ENCODE measurements at regions not wholly inside any gene's neighbourhood (a gene's known extent, or its start where the extent isn't known, plus 50 kb on each side); places are given as distances from the start of the nearest gene placed in this dataset.

DNA sequence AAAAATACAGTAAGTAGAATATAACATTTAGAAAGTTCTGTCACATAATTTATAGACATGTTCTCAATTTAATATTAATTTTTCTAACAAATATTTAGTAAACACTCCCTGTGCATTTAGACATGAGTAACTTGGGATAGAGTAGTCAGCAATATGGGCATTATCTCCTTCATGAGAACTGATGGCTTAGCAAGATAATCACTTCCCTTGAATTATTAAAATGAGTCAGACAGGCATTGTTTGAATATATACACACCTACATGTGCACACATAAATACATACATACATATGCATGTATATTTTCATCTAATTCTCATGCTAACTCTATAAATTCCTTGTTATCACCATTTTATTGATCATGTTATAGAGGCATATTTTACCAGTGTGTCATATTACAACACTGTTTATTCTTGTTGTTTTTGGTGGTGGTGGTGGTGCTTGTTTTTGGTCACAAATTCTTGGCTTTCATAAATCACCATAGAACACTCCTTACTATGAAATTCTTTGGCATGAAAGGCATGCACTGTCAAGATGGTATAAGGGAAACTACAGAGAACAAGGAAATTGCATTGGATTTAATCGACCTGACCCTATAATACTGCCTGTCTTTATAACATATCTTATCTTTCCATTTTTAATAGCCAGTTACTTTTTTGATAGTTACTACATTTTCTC, 434.5 kb upstream of the MANEA start:
- DNase-seq = no peak

DNA sequence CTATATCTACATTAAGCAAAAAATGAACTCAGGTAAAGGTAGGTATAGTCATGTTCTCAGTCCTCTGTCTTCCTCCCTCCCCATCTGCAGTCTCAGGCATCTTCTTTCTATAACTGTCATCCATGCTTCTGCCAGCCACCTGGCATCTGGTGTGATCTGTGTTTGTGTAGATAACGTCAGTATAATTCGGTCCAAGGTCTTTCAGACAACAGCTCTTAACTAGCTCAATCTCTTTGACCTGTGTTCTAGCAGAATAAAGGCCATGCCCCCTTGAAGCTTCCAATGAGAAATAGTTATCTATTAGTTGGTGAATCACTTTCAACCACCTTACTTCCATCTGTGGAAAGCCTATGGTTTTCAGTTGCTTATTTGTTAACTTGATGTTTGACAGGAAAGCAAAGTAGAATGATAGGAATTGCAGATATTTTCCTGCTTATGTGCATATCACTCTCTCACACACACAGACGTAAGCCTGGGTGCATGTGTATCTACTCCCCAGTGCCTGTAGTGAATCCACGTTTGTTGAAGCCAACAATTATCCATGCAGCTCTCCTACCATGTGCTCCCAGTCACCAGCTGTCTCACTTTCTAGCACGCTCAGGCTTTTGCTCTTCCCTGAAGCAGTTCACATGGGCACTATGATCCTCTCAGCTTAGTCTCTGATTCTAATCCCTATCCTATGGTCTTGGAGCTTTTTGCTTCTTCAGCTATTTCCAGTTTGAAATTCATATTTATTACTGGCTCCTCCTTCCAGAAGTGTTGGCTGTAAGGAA, 433.7 kb upstream of the MANEA start:
- DNase-seq = no peak

DNA sequence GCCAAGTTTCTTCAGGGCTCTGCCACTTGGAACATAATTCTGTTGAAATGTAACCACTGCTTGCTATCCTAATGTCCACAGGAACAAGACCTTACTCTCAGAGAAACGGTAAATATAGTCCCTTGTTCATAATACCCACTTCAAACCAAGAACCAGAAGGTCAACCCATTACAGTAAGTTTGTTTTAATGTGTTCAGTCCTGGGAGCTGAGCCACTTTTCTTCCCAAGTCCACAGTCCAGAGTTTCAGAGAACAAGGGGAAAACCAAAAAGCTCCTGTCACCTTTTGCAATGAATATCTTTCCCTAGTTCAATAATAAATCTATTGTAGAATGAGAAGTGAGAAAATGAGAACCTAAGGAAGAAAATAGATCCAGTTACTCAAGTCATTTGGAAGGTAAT, 431.9 kb upstream of the MANEA start:
- DNase-seq = no peak

DNA sequence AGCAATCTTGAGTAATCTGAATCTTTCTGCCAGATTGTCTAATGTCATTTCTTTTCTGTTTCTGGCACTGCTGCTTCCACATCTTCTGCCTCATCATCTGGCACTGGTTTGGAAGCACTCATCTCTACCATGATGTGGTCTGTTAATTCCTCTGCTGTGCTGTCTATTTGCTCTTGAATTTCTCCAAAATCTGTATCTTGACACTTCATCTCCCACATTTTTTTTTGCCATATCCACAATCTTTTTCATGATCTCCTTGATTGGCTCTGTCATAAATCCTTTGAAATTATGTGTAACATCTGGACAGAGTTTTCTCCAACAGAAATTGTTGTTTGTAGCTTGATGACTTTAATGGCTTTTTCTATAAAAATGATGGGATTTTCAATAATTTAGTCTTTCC, 417.8 kb upstream of the MANEA start:
- DNase-seq = no peak

DNA sequence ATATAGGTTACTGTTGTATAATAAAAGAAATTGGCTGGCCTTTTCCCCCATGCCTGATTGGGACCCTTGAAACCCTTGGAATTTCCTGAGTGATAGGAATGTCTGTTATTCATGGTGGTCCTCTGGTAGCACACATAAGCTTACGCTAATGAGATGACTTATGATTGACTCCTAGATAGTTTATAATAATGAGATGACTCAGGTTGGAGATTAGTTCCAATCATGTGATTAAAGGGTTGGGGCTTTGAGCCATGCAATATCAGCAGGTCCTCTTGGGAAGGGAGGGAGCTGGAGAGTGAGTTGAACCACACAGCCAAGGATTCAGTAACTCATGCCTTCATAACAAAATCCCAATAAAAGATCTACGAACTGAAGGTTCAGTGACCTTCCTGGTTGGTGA, 407.6 kb upstream of the MANEA start:
- DNase-seq = no peak

DNA sequence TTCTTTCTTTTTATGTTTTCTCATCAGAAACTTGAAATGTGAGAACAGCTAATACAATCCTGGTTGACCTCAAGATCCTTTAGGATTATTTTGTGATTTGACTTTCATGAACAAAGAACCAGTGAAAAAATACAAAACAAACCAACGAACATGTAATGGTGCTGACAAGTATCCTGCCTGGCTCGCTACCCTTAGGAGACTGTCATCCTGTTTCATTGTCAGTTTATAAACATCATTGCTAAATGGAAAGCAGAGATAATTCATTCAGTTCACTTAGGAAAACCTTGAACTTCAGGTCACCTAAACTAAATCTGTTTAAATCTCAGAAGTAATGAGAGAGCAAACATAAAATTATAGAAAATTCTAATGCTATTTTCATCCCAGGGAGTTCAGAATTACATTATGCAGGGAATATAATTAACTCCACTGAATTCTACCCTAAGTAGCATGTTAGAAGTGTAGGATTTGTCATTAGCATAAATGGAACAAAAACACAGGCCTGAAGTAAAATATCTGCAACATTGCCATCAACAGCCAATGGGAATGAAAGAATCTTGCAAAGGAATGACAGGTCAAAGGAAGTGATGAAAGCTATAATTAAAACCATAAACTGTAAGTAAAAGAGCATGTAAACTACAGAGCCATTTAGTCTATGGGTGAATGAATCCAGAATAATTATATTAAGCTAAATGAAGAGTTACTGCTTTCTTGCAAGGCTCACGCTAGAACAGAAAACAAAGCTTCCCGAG, 401.2 kb upstream of the MANEA start:
- no peak for DNase-seq

DNA sequence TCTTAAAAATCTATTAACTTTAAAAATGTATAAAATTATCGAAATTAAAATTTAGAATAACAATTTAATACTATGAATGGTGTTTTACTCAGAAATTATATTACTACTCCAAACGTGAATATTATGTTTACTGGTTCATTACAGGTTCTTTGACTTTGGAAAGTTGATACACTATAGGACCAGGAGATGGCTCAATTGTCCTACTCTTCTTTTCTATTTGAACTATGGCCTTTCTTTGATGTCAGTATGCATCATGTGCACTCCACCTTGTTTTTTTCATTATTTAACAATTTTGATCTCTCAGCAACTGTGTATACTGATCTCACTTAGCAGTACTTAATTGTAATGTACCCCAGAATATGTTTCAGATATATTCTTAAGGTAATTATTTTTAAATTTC, 391.5 kb upstream of the MANEA start:
- no peak for DNase-seq

DNA sequence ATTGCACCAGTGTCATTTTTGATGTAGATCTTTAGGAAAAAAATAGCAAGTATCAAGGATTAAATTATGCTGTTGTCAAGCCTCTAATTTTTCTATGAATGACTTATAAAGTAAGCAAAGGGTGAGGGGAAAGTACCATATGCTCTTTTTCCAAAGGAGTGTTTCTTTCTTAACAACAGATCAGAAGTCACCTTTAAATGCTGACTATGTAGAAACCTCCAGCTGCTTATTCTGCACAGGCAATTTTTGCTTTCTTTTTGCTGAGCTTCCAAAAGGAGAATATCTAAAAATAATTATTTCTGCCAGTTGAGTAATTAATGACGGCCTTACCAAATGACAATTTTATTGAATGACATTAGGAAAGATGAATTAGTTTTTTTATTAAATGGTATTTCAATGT, 390.6 kb upstream of the MANEA start:
- DNase-seq = no peak

DNA sequence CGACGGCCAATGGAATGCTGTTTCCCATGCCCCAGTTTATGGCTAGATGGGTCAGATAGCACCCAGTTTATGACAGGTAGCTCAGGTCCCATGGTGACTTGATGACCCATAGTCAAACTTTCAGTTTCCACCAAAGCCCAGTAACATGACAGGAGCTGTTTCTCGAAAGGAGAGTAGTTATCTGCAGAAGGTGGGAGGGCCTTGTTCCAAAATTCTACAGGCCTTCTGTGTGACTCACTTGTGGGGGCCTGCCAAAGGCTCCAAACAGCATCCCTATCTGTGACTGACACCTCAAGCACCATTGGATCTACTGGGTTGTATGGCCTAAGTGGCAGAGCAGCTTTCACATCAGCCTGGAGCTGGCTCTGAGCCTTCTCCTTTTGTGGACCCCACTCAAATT, 379.7 kb upstream of the MANEA start:
- no peak for DNase-seq

DNA sequence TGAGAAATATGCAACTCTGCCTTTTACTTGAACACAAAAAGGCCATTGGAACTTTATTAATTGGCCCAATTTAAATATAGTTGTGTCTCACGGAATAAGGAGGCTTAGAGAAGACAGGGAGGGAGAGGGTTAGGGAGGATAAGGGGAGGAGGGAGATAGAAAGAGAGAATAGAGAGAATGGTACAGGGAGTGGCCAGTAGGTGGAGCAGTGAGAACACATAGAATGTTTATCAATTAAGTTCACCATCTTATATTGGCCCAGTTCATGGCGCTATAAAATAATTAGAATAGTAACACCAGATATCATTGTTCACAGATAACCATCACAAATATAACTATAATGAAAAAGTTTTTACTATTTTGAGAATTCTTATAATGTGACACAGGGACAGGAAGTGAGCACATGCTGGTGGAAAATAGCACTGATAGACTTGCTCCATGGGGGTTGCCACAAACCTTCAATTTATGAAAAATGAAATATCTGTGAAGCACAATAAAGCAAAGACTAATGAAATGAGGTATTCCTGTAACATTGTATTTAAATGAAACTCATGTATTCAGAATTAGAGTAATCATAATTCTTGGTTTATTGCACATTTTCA, 374.1 kb upstream of the MANEA start:
- peak; percentile 9 for DNase-seq

DNA sequence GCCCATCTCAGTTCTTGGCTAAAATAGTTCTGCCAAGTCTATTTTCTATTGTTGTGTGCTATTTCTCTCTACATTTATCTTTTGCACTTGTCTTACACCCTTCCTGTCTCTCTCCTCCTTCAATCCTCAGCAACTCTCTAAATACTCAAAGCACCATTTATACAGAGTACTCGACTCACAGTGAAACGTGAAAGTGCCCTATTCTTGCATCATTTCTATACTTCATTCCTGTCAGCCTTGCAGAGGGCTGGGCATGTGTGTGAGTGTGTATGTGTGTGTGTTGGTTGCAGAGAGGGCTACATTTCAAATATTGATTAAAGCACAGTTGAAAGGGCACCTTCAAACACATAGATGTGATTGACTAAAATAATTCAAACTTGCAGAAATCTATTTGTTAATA, 373.2 kb upstream of the MANEA start:
- DNase-seq = no peak

DNA sequence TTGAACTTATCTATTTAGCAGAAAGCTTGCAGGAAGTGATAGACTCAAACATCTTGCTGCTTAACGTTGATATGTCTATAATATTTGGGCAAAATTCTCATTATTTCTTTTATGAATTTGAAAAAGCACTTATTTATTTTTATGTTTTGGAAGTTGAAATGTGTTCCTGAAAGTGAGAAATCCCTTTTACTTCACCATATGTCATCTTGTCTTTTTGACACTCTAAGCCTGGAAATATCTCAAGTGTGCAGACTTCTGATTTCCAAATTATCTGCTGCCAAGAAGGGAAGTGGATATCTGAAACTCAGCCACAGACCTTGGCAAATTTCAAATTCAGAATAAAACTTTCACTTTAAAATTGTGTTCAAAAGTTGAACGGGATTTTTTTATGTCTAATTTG, 368.7 kb upstream of the MANEA start:
- DNase-seq = no peak

DNA sequence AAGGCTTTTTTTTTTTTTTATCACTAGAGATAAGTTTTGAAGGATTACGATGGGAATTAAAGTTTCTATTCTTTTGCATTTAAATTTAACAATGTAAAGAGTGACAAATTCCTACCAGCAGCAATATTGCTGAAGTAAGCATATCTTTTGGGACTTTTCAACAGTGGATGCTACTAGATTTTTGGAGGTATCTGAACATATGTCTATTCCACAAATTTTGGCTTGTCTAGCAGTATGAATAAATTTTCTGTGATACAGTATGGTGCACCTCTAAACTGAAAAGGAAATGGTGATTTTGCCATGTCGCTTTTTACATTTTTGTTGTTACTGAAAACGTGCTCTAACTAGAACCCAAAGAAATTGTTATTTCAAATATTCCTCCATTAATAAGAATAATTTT, 368.3 kb upstream of the MANEA start:
- no peak for DNase-seq

DNA sequence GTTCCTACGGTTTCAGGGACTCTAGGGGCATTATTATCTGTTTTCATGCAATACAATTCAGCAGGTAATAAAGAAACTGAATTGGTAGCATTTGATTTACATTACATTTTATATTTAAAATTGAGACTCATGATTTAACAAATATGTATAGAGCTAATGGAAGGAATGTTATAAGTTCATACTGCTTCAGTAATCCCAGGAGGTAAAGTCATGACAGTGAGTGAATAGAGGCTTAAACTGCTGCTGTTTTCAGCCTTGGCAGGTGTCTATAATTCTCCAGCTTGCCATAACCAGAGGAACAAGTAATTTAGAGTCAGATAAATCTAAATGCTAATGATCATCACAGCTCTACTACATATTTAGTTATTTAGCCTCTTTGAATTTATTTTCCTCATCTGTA, 360.8 kb upstream of the MANEA start:
- DNase-seq = no peak

DNA sequence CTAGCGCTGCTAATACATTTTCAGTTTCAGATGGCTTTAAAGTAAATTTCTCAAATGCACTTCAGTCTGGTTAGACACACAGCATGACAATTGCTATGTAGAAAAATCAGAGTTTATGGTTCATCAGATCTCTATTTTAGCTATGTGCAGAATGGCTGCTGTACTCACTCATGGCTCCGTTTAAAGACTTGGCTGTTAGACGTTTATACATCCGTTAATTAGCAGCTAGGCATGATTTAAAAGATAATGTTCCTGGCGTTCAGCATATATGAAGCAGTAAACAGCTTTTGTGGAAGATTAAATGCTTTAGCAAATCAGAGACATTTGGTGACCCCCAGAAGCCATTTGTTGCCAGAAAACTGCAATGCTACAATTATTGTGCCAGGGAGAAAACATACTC, 350.0 kb upstream of the MANEA start:
- no peak for DNase-seq

DNA sequence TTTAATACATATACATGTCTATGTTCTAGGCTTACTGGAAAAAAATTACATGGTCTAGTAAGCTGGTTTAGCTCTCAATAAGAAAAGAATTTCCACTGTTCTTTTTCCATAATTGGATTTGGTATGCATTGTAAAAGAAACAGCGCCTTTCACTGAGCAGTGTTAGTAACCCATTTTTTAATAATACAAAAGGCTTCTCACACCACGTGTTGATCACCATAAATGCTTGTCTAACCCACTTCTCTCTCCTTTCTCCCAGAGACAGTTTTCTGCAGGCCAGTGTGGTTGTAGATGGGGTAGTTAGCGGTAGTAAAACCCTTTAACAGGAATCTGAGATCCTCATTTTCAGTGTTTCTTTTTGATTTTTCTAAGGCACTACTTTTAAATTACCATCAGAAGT, 348.7 kb upstream of the MANEA start:
- DNase-seq = no peak

DNA sequence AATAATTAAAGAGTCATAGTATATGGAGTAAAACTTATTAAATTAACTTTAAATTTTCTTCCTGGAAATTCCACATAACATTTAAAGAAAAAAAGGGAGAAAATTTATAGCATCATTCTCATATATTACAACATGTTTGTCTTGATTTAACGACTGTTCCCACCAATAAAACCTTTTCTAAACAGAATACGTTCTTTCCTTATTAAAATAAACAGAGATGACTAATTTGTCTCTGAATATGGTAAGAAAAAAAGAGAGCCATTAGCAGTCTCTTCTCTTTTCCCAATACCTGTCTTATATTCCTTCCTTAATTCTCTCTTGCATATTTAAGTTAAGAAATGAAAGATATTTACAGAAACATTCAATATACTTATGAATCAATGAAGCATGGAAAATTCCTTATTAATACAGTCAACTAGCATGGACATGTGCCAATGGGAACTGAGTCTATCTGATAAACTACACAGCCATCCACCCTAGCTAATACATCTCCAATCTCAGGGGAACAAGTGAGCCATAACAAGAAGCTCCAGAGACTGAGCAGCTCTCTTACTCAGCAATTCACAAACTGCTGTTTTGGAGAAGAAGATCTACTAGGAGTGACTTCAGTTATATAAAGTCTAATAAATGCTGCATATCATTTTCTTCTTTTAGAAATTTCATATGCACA, 347.1 kb upstream of the MANEA start:
- DNase-seq = no peak

DNA sequence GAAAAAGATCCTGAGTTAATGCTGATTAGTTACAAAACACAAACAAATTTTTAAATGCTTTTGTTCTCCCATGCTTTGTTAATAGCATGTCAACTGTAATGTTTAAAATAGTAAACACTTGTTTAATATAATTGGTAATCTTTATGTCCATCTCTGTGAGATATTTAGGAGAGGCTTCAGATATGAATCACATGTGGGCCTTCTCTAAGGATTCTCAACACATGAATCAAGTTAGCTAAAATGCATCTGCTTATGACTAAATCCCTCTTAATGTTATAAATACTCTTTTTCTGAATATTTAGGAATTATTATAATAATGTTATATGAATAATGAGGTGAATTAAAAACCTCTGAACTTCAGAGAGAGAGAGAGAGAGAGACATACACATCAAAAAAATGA, 345.9 kb upstream of the MANEA start:
- no peak for DNase-seq

DNA sequence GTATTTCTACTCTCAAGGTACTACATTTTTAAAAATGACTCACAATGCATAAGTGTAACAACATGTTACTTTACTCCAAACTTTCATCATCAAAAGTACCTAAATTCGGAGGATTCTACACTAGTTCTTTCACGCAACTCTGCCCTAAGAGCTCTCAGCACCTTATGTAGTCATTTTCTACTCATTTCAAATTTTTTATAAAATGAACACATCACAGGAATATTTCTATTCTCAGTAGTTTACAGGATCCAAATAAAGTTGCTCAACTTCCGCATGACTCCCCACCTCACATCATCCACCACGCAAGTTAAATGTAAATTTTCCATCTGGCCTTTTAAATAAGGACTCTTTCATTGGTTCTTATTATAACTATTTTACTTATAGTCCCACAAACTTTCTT, 344.9 kb upstream of the MANEA start:
- DNase-seq = no peak

DNA sequence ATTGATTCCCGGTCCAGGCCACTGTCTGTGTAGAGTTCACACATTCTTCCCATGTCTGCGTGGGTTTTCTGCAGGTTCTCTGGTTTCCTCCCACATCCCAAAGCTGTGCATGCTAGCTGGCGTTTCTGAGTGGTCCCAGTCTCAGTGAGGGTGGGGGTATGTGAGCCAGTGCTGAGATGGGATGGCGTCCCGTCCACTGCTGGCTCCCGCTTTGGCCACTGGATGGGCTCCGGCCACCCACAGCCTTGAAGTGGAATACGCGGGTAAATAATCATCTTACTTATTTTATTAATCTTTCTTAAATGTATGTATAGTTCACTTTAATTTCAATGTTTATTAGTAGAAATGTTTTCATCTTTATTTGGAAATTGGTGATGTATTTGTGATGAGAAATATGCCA, 343.5 kb upstream of the MANEA start:
- DNase-seq = no peak

DNA sequence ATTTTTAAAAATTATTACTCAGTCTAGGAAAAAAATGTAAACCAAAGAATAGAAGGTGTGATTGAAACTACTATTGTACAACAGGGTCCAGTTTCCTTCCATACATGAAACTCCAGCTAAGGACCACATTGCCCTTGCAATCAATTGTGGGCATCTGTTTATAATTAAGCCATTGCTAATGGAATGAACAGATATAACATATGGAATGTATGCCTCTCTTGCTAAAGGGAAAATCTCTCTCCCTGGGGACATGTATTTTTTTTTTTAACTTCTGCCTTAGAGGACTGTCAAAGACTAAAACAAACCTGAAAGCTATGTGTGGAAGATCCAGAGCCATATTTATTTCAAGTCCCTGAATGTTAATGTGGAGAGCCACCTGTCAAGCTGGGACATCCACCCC, 336.8 kb upstream of the MANEA start:
- DNase-seq = no peak

DNA sequence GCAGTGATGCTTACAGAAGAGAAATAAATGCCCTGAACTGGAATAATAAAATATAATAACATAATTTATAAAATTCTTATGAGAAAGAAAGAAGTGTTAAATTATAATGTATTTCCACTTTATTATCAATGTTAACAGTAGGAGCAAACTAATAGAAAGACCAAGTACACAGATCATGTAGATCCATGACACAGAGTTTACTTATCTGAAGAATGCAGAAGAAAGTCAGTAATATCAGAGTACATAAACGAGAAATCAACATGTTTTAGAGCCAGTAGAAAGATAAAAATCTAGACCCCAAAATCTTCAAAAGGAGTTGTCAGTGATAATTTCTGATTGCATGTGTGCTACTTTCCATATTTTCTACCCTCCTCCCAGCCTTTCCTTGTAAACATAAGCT, 334.8 kb upstream of the MANEA start:
- DNase-seq = no peak

DNA sequence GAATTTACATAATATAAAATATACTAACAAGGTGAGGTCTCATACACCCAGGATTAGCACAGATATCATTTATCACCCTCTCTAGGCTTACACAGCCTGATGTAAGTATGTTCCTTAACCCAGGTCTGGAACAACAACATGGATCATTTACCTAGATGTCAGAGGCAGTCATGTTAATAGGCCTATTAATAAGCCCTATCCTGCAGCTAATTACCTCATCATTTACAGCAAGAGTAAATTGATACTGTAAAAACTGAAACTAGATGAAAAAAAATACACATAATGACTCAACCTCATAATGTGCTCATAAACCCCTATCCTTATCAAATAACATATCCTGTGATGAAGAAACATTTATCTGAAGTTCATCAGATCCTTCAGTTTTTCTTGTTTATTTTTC, 334.3 kb upstream of the MANEA start:
- DNase-seq = no peak

All from CD4-positive, alpha-beta T cell treated with Interleukin-12 subunit alpha and Interleukin-12 subunit beta, for 1 hour (primary cell).